Suprapubic skin (tissue), 4 donors: ENCODE measurements at regions not wholly inside any gene's neighbourhood (a gene's known extent, or its start where the extent isn't known, plus 50 kb on each side); places are given as distances from the start of the nearest gene placed in this dataset.
"Not testable (repeated sequence)": the region's sequence is repeated elsewhere in the genome, so short reads cannot be mapped to it uniquely, and the experiment has no call there.

Experiments used
- DNase-seq, 2 donors: peaks; one replicate each; pipeline ENCODE4 v3.0.0-alpha.2; 2019; ENCODE audit warnings: low spot score in 2 of 2
- H3K27ac ChIP-seq: fragments of 200-600 bp; sonication (generic); one replicate; pipeline ENCODE4 v1.5.1; 2019
- H3K27me3 ChIP-seq: fragments of 200-600 bp; sonication (generic); one replicate; pipeline ENCODE4 v1.5.1; 2019
- H3K36me3 ChIP-seq: fragments of 200-600 bp; sonication (generic); one replicate; pipeline ENCODE4 v1.5.1; 2019
- H3K4me1 ChIP-seq: fragments of 200-600 bp; sonication (generic); one replicate; pipeline ENCODE4 v1.5.1; 2019
- H3K4me3 ChIP-seq: fragments of 200-600 bp; sonication (generic); one replicate; pipeline ENCODE4 v1.5.1; 2019; ENCODE audit warnings: mild to moderate bottlenecking
- H3K9me3 ChIP-seq: fragments of 200-600 bp; sonication (generic); one replicate; pipeline ENCODE4 v1.5.1; 2019
- CTCF ChIP-seq, 2 donors: fragments of 200-600 bp in 1 of 2; fragments of 450-650 bp in 1 of 2; sonication (generic) in 1 of 2; IDR thresholded peaks; one replicate each; pipeline ENCODE4 v1.5.1; 2016 to 2019; ENCODE audit warnings: antibody characterized with exemption in 2 of 2, mild to moderate bottlenecking in 1 of 2, moderate library complexity in 1 of 2
- EP300 ChIP-seq: sonication (generic); formaldehyde crosslinking; IDR thresholded peaks from one replicate; pipeline ENCODE4 v1.6.1; 2017; ENCODE audit warnings: antibody characterized with exemption
- POLR2A ChIP-seq, 2 donors: fragments of 450-650 bp; IDR thresholded peaks; one replicate each; pipeline ENCODE4 v1.6.1; 2017; ENCODE audit warnings: antibody characterized with exemption in 2 of 2, mild to moderate bottlenecking in 2 of 2, moderate library complexity in 2 of 2
- POLR2AphosphoS5 ChIP-seq, 3 donors: sonication (generic); formaldehyde crosslinking; IDR thresholded peaks; one replicate each; pipeline ENCODE4 v1.6.1; 2017; ENCODE audit warnings: antibody characterized with exemption in 3 of 3
- WGBS: methylation state at CpG from one replicate; pipeline ENCODE4 v1.1.5; 2018; 5-methylcytosine and 5-hydroxymethylcytosine counted together

GRCh38 chr3:162984746-162985145 lies 1488.1 kb downstream of the OTOL1 start:
- Histone ChIP-seq H3K36me3 (no peaks in the 10 kb centered on the region), H3K9me3 (no peaks in the 10 kb centered on the region), H3K27me3 (no peaks in the 10 kb centered on the region), H3K4me3 (no peak overlapping the region), H3K27ac (no peak overlapping the region), H3K4me1 (no peaks in the 10 kb centered on the region)
- DNase-seq, result no peak
- TF ChIP-seq POLR2A (IDR thresholded peaks at IDR 0.05) (no peak), EP300 (no peak), CTCF (IDR thresholded peaks at IDR 0.05) (no peak), POLR2AphosphoS5 (IDR thresholded peaks at IDR 0.05) (no peak)
- WGBS, result 21% methylated on average over 4 of the region's 4 CpGs

GRCh38 chr3:162987085-162987794 lies 1490.6 kb downstream of the OTOL1 start:
- DNase-seq, H3K4me3 ChIP-seq, H3K27ac ChIP-seq, H3K27me3 ChIP-seq, H3K9me3 ChIP-seq, H3K36me3 ChIP-seq, H3K4me1 ChIP-seq: not testable (repeated sequence)
- WGBS, result 81% methylated on average over 10 of the region's 33 CpGs

- 83% methylated on average over 2 of the region's 2 CpGs for WGBS
- Histone ChIP-seq H3K9me3 (peaks cover 6% of the 10 kb centered on the region), H3K27ac (no peak overlapping the region), H3K27me3 (no peaks in the 10 kb centered on the region), H3K4me1 (no peaks in the 10 kb centered on the region), H3K4me3 (no peak overlapping the region), H3K36me3 (no peaks in the 10 kb centered on the region)
- DNase-seq, result no peak
- TF ChIP-seq POLR2AphosphoS5 (IDR thresholded peaks at IDR 0.05) (no peak), POLR2A (IDR thresholded peaks at IDR 0.05) (no peak), EP300 (no peak), CTCF (IDR thresholded peaks at IDR 0.05) (no peak)
Observed at GRCh38 chr3:162992741-162993140, 1496.1 kb downstream of the OTOL1 start.

- TF ChIP-seq POLR2A (IDR thresholded peaks at IDR 0.05) (no peak), EP300 (no peak), POLR2AphosphoS5 (IDR thresholded peaks at IDR 0.05) (no peak), CTCF (IDR thresholded peaks at IDR 0.05) (no peak)
- DNase-seq, result no peak
- 0% methylated on average over 1 of the region's 1 CpG for whole genome bisulfite sequencing
Observed at GRCh38 chr3:162994165-162994564, 1497.6 kb downstream of the OTOL1 start.

GRCh38 chr3:162996368-162996767 lies 1499.8 kb downstream of the OTOL1 start:
- Histone ChIP-seq H3K4me1 (no peaks in the 10 kb centered on the region), H3K36me3 (no peaks in the 10 kb centered on the region), H3K9me3 (peaks cover 6% of the 10 kb centered on the region), H3K4me3 (no peak overlapping the region), H3K27me3 (no peaks in the 10 kb centered on the region), H3K27ac (no peak overlapping the region)
- DNase-seq, result no peak
- TF ChIP-seq EP300, result no peak
- no peak for TF ChIP-seq CTCF (IDR thresholded peaks at IDR 0.05)
- TF ChIP-seq POLR2A (IDR thresholded peaks at IDR 0.05), result no peak
- TF ChIP-seq POLR2AphosphoS5 (IDR thresholded peaks at IDR 0.05), result no peak

More at GRCh38 chr3:162994165-162994564, 1497.6 kb downstream of the OTOL1 start:
- no peaks in the 10 kb centered on the region for H3K4me1 ChIP-seq
- H3K4me3 ChIP-seq, result no peak overlapping the region
- H3K27me3 ChIP-seq, result no peaks in the 10 kb centered on the region
- H3K36me3 ChIP-seq, result no peaks in the 10 kb centered on the region
- H3K9me3 ChIP-seq, result peaks cover 6% of the 10 kb centered on the region
- H3K27ac ChIP-seq, result no peak overlapping the region

- Histone ChIP-seq H3K27ac (no peak overlapping the region), H3K27me3 (no peaks in the 10 kb centered on the region), H3K4me1 (no peaks in the 10 kb centered on the region), H3K4me3 (no peak overlapping the region), H3K9me3 (peaks cover 5% of the 10 kb centered on the region), H3K36me3 (no peaks in the 10 kb centered on the region)
- no peak for DNase-seq
- TF ChIP-seq POLR2AphosphoS5 (IDR thresholded peaks at IDR 0.05) (no peak), POLR2A (IDR thresholded peaks at IDR 0.05) (no peak), EP300 (no peak), CTCF (IDR thresholded peaks at IDR 0.05) (no peak)
Observed at GRCh38 chr3:162998205-162998604, 1501.6 kb downstream of the OTOL1 start.
